ENCODE measurements at regions not wholly inside any gene's neighbourhood (a gene's known extent, or its start where the extent isn't known, plus 50 kb on each side); places are given as distances from the start of the nearest gene placed in this dataset.

GRCh38 chr2:192373754-192374153 lies 179.0 kb upstream of the TMEFF2 start:
- no peak for DNase-seq

GRCh38 chr2:192373221-192373620 lies 178.5 kb upstream of the TMEFF2 start:
- no peak for DNase-seq

- no peak for DNase-seq
Observed at GRCh38 chr2:192369969-192370368, 175.2 kb upstream of the TMEFF2 start.

- DNase-seq: no peak
Observed at GRCh38 chr2:192357217-192357616, 162.5 kb upstream of the TMEFF2 start.

GRCh38 chr2:192354512-192355244 lies 159.9 kb upstream of the TMEFF2 start:
- no peak for DNase-seq

GRCh38 chr2:192347542-192347941 lies 152.8 kb upstream of the TMEFF2 start:
- no peak for DNase-seq

- no peak for DNase-seq
Observed at GRCh38 chr2:192345287-192345686, 150.6 kb upstream of the TMEFF2 start.

- no peak for DNase-seq
Observed at GRCh38 chr2:192333642-192334041, 138.9 kb upstream of the TMEFF2 start.

- no peak for DNase-seq
Observed at GRCh38 chr2:192328297-192328696, 133.6 kb upstream of the TMEFF2 start.

- DNase-seq: no peak
Observed at GRCh38 chr2:192327576-192327975, 132.8 kb upstream of the TMEFF2 start.

- DNase-seq: no peak
Observed at GRCh38 chr2:192315543-192315942, 120.8 kb upstream of the TMEFF2 start.

GRCh38 chr2:192314800-192315481 lies 120.2 kb upstream of the TMEFF2 start:
- DNase-seq: no peak

- DNase-seq: no peak
Observed at GRCh38 chr2:192313773-192314172, 119.0 kb upstream of the TMEFF2 start.

- no peak for DNase-seq
Observed at GRCh38 chr2:192311701-192312460, 117.1 kb upstream of the TMEFF2 start.

- no peak for DNase-seq
Observed at GRCh38 chr2:192307530-192307929, 112.8 kb upstream of the TMEFF2 start.

GRCh38 chr2:192298664-192299063 lies 103.9 kb upstream of the TMEFF2 start:
- DNase-seq: no peak

- DNase-seq: no peak
Observed at GRCh38 chr2:192292478-192292877, 97.7 kb upstream of the TMEFF2 start.

- peak; percentile 14 for DNase-seq
Observed at GRCh38 chr2:192288295-192288694, 93.6 kb upstream of the TMEFF2 start.

GRCh38 chr2:192286093-192286701 lies 91.5 kb upstream of the TMEFF2 start:
- DNase-seq: peak; percentile 16

- DNase-seq: no peak
Observed at GRCh38 chr2:192283450-192283849, 88.7 kb upstream of the TMEFF2 start.

GRCh38 chr2:192278701-192279100 lies 84.0 kb upstream of the TMEFF2 start:
- DNase-seq: no peak

- DNase-seq: peak; percentile 7
Observed at GRCh38 chr2:192277494-192278109, 82.9 kb upstream of the TMEFF2 start.

- no peak for DNase-seq
Observed at GRCh38 chr2:192275632-192276031, 80.9 kb upstream of the TMEFF2 start.
